HFFc6 (cell line): ENCODE measurements at regions not wholly inside any gene's neighbourhood (a gene's known extent, or its start where the extent isn't known, plus 50 kb on each side); places are given as distances from the start of the nearest gene placed in this dataset.
"Not testable (repeated sequence)": the region's sequence is repeated elsewhere in the genome, so short reads cannot be mapped to it uniquely, and the experiment has no call there.

ENCODE experiments used
- DNase-seq: peaks from one replicate; pipeline ENCODE4 v3.0.0-alpha.2; 2018
- H3K27ac Mint-ChIP-seq: 2 replicates; pipeline ENCODE4 v1.8.0; 2020; ENCODE audit warnings: mild to moderate bottlenecking, mixed read lengths
- H3K27me3 Mint-ChIP-seq: 2 replicates; pipeline ENCODE4 v1.8.0; 2021; ENCODE audit warnings: mild to moderate bottlenecking, moderate library complexity, mixed read lengths; ENCODE audit not compliant: insufficient read depth
- H3K36me3 Mint-ChIP-seq: 2 replicates; pipeline ENCODE4 v1.8.0; 2021; ENCODE audit warnings: low read depth, mixed read lengths
- H3K4me1 Mint-ChIP-seq: 2 replicates; pipeline ENCODE4 v1.8.0; 2020; ENCODE audit warnings: low read depth, mixed read lengths
- H3K4me3 Mint-ChIP-seq: 2 replicates; pipeline ENCODE4 v1.8.0; 2020; ENCODE audit warnings: mild to moderate bottlenecking, moderate library complexity, mixed read lengths
- H3K9me3 Mint-ChIP-seq: 2 replicates; pipeline ENCODE4 v1.8.0; 2020; ENCODE audit warnings: mild to moderate bottlenecking, mixed read lengths
- TF ChIP-seq, protein P1 (sequence below): fragments of 200-600 bp; sonication (generic); IDR thresholded peaks from 2 replicates; pipeline ENCODE4 v1.5.0; 2021; ENCODE audit warnings: antibody characterized with exemption, mild to moderate bottlenecking

- Mint-ChIP-seq H3K4me1 (peaks cover 18% of the 10 kb centered on the region), H3K36me3 (no peaks in the 10 kb centered on the region), H3K9me3 (no peaks in the 10 kb centered on the region), H3K27me3 (peaks cover 6% of the 10 kb centered on the region), H3K27ac (no peak overlapping the region), H3K4me3 (no peak overlapping the region)
- DNase-seq: no peak
- TF ChIP-seq, protein P1, sequence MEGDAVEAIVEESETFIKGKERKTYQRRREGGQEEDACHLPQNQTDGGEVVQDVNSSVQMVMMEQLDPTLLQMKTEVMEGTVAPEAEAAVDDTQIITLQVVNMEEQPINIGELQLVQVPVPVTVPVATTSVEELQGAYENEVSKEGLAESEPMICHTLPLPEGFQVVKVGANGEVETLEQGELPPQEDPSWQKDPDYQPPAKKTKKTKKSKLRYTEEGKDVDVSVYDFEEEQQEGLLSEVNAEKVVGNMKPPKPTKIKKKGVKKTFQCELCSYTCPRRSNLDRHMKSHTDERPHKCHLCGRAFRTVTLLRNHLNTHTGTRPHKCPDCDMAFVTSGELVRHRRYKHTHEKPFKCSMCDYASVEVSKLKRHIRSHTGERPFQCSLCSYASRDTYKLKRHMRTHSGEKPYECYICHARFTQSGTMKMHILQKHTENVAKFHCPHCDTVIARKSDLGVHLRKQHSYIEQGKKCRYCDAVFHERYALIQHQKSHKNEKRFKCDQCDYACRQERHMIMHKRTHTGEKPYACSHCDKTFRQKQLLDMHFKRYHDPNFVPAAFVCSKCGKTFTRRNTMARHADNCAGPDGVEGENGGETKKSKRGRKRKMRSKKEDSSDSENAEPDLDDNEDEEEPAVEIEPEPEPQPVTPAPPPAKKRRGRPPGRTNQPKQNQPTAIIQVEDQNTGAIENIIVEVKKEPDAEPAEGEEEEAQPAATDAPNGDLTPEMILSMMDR: no peak
Observed at GRCh38 chr4:57355101-57355665, 245.0 kb upstream of the IGFBP7 start.

DNA sequence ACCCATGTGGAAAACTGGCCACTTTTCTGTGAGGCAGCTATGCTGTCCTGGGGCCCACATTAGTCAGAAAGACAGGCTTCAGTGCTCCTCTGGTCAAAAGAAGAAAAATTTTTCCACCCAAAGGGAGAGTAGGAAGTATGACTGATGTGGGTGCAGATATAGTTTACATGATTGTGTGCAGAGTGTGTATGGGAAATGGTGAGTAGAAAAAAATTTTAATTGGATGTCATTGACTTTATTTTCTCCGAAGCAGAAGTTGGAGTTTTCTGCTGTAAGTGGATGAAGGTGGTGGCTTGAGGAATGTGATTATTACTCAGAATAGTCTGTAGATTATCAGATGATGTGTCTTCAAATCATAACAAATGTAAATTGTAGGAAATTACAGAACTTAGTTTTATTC lies 241.5 kb upstream of the IGFBP7 start:
- peaks cover 4% of the 10 kb centered on the region for H3K27me3 Mint-ChIP-seq
- TF ChIP-seq, protein P1: no peak

GRCh38 chr4:57344296-57344695 lies 234.1 kb upstream of the IGFBP7 start:
- Mint-ChIP-seq H3K27me3 (peaks cover 5% of the 10 kb centered on the region; the same call in 1 of the 2 replicates), H3K27ac (no peak overlapping the region), H3K4me3 (no peak overlapping the region), H3K4me1 (peaks cover 5% of the 10 kb centered on the region; the same call in 1 of the 2 replicates), H3K36me3 (no peaks in the 10 kb centered on the region), H3K9me3 (no peaks in the 10 kb centered on the region)
- TF ChIP-seq, protein P1: no peak
- no peak for DNase-seq

More for the DNA sequence above, 241.5 kb upstream of the IGFBP7 start:
- Mint-ChIP-seq H3K4me3 (no peak overlapping the region), H3K27ac (peak overlapping the region; percentile 39), H3K9me3 (no peaks in the 10 kb centered on the region), H3K4me1 (peaks cover 18% of the 10 kb centered on the region), H3K36me3 (no peaks in the 10 kb centered on the region)
- peak; percentile 16 for DNase-seq

DNA sequence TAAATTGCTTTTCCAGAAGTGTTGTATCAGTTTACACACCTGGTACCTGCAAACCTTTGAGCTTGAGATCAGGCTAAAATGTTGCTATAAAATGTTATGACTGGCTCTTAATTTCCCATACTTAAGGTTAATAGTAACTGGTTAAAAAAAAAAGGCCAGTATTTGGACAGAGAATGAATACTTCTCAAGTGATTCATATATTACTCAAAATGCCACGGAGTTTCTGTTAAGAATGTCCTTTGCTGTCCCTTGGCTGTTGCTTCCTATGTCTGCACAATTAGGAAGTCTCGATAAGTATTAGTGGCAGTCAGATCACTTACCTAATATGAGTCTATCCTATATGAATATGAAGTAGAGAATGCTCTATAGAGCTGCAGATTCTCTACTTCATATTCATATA lies 232.2 kb upstream of the IGFBP7 start:
- TF ChIP-seq, protein P1: no peak
- Mint-ChIP-seq H3K4me3 (no peak overlapping the region), H3K27ac (no peak overlapping the region), H3K27me3 (peaks cover 6% of the 10 kb centered on the region; the same call in 1 of the 2 replicates), H3K9me3 (no peaks in the 10 kb centered on the region), H3K4me1 (peaks cover 5% of the 10 kb centered on the region; the same call in 1 of the 2 replicates), H3K36me3 (no peaks in the 10 kb centered on the region)
- peak; percentile 30 for DNase-seq

- H3K4me3 Mint-ChIP-seq, H3K9me3 Mint-ChIP-seq, DNase-seq, H3K27ac Mint-ChIP-seq, H3K4me1 Mint-ChIP-seq, H3K36me3 Mint-ChIP-seq, H3K27me3 Mint-ChIP-seq: not testable (repeated sequence)
Observed at GRCh38 chr4:57338861-57339260, 228.7 kb upstream of the IGFBP7 start.

DNA sequence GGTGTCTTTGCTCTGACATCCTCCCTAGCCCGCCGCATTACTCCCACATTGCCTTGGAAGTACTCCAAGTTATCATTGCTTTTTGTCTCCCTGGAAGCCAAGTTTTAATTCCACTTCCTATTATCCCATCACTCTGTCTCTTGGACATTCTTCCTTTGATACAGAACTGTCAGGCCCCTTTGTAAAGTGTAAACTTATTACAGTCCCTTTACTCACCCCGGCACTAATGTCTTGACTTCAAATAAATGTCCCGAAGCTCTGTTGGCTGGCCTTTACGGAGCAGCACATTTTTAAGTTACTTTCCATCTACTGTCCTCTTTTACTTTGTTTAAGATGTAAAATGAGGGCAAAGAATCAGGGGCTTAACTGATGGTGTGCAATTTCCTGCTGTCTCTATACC lies 223.5 kb upstream of the IGFBP7 start:
- TF ChIP-seq, protein P1: no peak
- no peaks in the 10 kb centered on the region for H3K36me3 Mint-ChIP-seq
- no peak for DNase-seq
- no peaks in the 10 kb centered on the region for H3K4me1 Mint-ChIP-seq
- no peak overlapping the region for H3K4me3 Mint-ChIP-seq
- H3K27me3 Mint-ChIP-seq: peaks cover 7% of the 10 kb centered on the region; the same call in 1 of the 2 replicates
- no peak overlapping the region for H3K27ac Mint-ChIP-seq
- H3K9me3 Mint-ChIP-seq: no peaks in the 10 kb centered on the region
